ENCODE measurements at regions not wholly inside any gene's neighbourhood (a gene's known extent, or its start where the extent isn't known, plus 50 kb on each side); places are given as distances from the start of the nearest gene placed in this dataset.

- TF ChIP-seq CTCF (IDR thresholded peaks at IDR 0.05) (no peak), EZH2 (IDR thresholded peaks at IDR 0.05; ENCODE audit: borderline replicate concordance, insufficient read depth, low read depth, low read length, poor library complexity, severe bottlenecking) (no peak)
Observed at GRCh38 chr7:20539201-20539600, 76.3 kb upstream of the ABCB5 start.
